ENCODE measurements at regions not wholly inside any gene's neighbourhood (a gene's known extent, or its start where the extent isn't known, plus 50 kb on each side); places are given as distances from the start of the nearest gene placed in this dataset.

DNA sequence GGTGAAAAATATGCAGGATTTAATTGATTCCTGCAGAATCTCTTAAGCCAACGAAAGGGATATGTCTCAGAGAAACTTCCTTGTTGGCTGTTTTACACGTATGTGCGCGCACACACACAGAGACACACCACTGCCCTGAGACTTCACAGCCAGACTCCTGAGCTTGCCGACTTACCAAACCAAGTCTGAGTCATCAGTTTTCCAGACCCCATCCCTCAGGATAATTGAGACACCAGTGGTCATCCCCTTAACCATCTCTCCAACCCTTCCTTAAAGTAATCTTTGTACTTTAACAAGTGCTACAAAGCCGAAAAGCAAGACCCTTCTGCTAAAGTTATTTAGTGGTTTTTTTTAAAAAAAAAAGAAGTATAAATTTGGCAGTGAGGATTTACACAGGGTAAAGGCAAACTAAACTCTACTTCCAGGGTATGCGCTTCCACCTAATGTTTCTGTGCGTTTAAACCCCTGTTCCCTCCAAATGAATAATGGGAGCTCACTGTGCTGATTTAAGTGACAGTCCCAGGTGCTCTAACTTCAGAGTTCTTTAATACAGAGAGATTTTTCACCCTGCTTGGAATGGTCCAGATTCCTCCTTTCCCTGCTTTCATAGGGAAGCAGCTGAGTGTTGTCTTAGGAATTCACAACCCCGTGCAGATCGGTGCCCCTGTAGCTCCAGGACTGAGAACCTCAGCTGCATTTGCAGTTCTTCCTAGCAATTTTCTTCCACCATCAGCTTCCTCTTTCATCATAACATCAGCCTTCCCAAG lies 198.5 kb downstream of the INHBA start:
- no peak for DNase-seq
- Mint-ChIP-seq H3K9me3 (ENCODE audit: insufficient read depth) (no peaks in the 10 kb centered on the region), H3K4me1 (ENCODE audit: low read depth) (no peaks in the 10 kb centered on the region), H3K4me3 (no peak overlapping the region), H3K27ac (no peak overlapping the region), H3K36me3 (ENCODE audit: low read depth) (no peaks in the 10 kb centered on the region), H3K27me3 (ENCODE audit: low read depth) (no peaks in the 10 kb centered on the region)
- CTCF ChIA-PET, result no interaction called here
- ATAC-seq, result no peak
- POLR2A ChIA-PET, result no interaction called here

DNA sequence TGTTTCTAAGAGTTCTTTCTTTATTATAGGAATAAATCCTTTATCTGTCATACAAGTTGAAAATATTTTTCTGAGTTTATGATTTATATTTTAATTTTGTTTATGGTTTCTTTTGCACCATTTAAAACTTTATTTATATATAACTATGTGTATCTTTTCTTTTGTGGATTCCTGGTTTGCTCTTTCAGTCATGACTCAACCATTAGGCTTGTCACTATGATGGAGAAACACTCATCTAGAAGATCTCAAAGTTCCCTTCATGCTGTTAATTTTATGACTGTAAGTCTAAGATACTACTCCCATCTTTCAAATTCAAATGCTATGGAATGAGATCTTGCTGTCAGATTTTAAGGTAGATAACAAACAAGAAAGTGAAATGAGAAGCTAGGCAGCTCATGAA lies 199.5 kb downstream of the INHBA start:
- Mint-ChIP-seq H3K9me3 (ENCODE audit: insufficient read depth) (no peaks in the 10 kb centered on the region), H3K27me3 (ENCODE audit: low read depth) (no peaks in the 10 kb centered on the region), H3K27ac (no peak overlapping the region), H3K4me3 (no peak overlapping the region), H3K36me3 (ENCODE audit: low read depth) (no peaks in the 10 kb centered on the region), H3K4me1 (ENCODE audit: low read depth) (no peaks in the 10 kb centered on the region)
- ATAC-seq (no peak), DNase-seq (no peak)
- ChIA-PET CTCF (no interaction called here), POLR2A (no interaction called here)

DNA sequence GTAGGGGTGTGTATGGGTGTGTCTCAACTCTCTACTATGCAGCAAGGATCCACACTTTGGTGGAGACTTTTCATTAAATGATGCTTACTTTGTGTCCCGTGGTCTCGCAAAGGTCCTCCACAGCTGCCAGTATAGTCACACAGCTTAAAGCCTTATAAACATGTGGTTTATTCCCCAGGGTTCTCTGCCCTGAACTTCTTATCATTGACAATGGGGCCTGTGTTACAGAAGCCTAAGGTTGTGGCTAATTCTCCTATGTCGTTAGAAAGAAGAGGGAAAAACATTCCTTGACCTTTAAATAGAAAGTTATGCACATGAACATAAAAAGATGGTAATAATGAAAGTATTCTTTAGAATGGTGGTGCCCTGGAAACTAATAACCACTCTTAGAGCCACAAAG lies 201.4 kb downstream of the INHBA start:
- ATAC-seq, result no peak
- no peaks in the 10 kb centered on the region for H3K4me1 Mint-ChIP-seq (ENCODE audit: low read depth)
- no peak overlapping the region for H3K27ac Mint-ChIP-seq
- H3K9me3 Mint-ChIP-seq (ENCODE audit: insufficient read depth), result no peaks in the 10 kb centered on the region
- H3K27me3 Mint-ChIP-seq (ENCODE audit: low read depth), result no peaks in the 10 kb centered on the region
- no peaks in the 10 kb centered on the region for H3K36me3 Mint-ChIP-seq (ENCODE audit: low read depth)
- POLR2A ChIA-PET, result no interaction called here
- H3K4me3 Mint-ChIP-seq, result no peak overlapping the region
- CTCF ChIA-PET, result no interaction called here
- no peak for DNase-seq

DNA sequence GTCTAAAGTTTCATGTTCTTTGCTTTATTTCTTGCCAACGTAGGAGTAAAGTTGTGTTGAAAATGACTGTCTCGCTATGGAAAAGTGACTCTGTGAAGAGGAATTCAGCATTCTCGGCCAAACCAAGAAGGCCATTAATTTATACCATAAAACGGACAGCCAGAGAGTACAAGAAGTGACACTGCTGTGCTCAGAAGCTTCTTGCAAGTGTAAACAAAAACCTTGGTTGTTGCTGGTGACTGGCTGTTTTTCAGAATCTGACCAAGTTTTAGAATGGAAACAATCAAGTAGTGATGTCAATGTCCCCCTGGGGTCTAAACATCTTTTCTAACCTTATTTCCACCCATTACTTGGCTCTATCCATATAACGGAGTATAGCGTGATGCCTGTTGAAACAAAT lies 201.9 kb downstream of the INHBA start:
- DNase-seq, result no peak
- no peak overlapping the region for H3K27ac Mint-ChIP-seq
- no peak for ATAC-seq
- POLR2A ChIA-PET, result no interaction called here
- H3K4me1 Mint-ChIP-seq (ENCODE audit: low read depth), result no peaks in the 10 kb centered on the region
- H3K36me3 Mint-ChIP-seq (ENCODE audit: low read depth), result no peaks in the 10 kb centered on the region
- H3K4me3 Mint-ChIP-seq, result no peak overlapping the region
- no peaks in the 10 kb centered on the region for H3K9me3 Mint-ChIP-seq (ENCODE audit: insufficient read depth)
- H3K27me3 Mint-ChIP-seq (ENCODE audit: low read depth), result no peaks in the 10 kb centered on the region
- CTCF ChIA-PET, result no interaction called here

DNA sequence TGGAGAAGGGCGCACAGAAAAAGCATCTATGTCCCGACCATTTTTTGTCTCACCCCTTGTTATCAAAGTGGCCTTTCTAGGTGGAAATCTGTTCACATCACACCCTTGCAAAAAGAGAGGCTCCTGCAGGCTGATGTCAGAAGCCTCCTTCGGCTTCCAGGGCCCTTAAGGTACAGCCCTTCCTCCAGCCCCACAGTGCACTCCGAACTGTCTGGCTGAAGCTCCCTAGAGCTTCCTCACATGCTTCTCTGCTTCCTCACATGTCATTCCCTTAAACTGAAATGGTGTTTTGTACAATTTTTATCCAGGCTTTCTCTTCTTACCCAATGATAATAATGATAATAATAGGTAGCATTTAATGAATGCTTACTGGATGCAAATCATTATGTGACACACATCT lies 210.3 kb downstream of the INHBA start:
- ChIA-PET POLR2A (no interaction called here), CTCF (no interaction called here)
- H3K4me3 Mint-ChIP-seq, result no peak overlapping the region
- no peaks in the 10 kb centered on the region for H3K4me1 Mint-ChIP-seq (ENCODE audit: low read depth)
- H3K27ac Mint-ChIP-seq, result no peak overlapping the region
- DNase-seq (no peak), ATAC-seq (no peak)
- H3K9me3 Mint-ChIP-seq (ENCODE audit: insufficient read depth), result peaks cover 5% of the 10 kb centered on the region
- H3K27me3 Mint-ChIP-seq (ENCODE audit: low read depth), result no peaks in the 10 kb centered on the region
- no peaks in the 10 kb centered on the region for H3K36me3 Mint-ChIP-seq (ENCODE audit: low read depth)

DNA sequence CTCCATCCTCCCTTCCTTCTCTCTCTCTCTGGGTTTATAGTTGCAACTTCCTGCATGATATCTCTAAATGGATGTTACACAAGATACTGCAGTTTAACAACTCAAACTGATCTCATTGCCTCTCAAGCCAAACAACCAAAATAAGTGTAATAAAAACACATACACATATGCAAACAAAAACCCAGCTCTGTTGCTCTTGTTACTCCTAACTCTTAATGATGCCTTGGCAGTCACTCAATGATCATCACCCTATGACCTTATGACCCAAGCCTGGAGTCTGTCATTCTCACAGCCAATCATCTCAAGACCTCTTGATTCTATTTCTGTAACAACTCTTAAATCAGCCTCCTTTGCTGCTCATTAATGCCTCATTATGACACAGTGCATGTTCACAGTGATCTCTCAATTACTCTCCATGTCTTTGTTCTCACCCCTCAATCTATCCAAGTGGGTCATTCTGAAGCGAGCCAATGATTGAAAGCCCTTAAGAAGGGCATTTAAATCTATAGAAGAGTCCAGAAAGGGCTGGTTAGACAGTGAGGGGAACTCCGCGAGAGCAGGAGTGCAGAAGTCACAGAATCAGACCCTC lies 210.9 kb downstream of the INHBA start:
- no peak for DNase-seq
- Mint-ChIP-seq H3K4me3 (no peak overlapping the region), H3K36me3 (ENCODE audit: low read depth) (no peaks in the 10 kb centered on the region), H3K9me3 (ENCODE audit: insufficient read depth) (peaks cover 5% of the 10 kb centered on the region), H3K4me1 (ENCODE audit: low read depth) (no peaks in the 10 kb centered on the region), H3K27me3 (ENCODE audit: low read depth) (no peaks in the 10 kb centered on the region), H3K27ac (no peak overlapping the region)
- POLR2A ChIA-PET, result no interaction called here
- ATAC-seq, result no peak
- CTCF ChIA-PET, result no interaction called here

DNA sequence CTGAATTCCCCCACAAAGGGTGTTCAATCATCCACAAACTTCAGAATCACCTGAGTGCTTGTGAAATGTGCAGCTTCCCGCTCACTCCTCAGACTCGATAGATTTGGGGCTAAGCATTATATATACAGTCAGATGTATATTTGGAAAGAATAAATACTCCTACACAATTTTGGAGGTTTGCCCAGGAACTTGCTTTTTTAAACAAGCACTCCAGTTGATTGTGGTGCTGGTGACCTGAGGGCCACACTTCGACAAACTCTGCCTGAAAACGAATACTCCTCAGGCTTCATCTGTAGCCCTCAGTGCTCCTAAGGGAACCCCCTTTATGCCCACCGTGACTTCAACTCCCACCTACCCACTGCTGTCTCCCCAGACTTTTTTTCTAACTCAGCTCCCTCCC lies 211.6 kb downstream of the INHBA start:
- no peaks in the 10 kb centered on the region for H3K27me3 Mint-ChIP-seq (ENCODE audit: low read depth)
- H3K27ac Mint-ChIP-seq, result no peak overlapping the region
- no peak for DNase-seq
- no peak overlapping the region for H3K4me3 Mint-ChIP-seq
- ATAC-seq, result no peak
- POLR2A ChIA-PET, result no interaction called here
- no peaks in the 10 kb centered on the region for H3K36me3 Mint-ChIP-seq (ENCODE audit: low read depth)
- H3K4me1 Mint-ChIP-seq (ENCODE audit: low read depth), result no peaks in the 10 kb centered on the region
- peaks cover 5% of the 10 kb centered on the region for H3K9me3 Mint-ChIP-seq (ENCODE audit: insufficient read depth)
- CTCF ChIA-PET, result no interaction called here

DNA sequence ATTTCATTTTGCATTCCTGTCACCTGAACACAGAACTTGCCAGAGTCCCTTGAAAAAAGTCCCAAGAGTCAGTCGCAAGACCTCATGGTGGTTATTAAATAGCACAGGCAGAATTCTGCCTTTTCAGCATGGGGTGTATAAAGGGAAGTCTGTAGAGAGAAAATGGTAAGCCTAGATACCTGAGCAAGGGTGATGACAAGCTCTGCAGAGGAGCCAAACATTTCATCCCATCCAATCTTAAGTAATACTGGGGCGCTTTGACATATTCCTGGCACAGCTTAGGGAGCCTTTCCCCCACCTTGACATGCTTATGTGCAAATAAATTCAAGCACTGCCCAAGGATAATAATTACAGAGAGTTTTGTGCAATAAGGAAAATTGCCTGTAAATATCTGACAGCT lies 213.0 kb downstream of the INHBA start:
- H3K27me3 Mint-ChIP-seq (ENCODE audit: low read depth), result no peaks in the 10 kb centered on the region
- no peak for DNase-seq
- H3K4me1 Mint-ChIP-seq (ENCODE audit: low read depth), result no peaks in the 10 kb centered on the region
- ATAC-seq, result no peak
- H3K27ac Mint-ChIP-seq, result no peak overlapping the region
- H3K4me3 Mint-ChIP-seq, result no peak overlapping the region
- H3K9me3 Mint-ChIP-seq (ENCODE audit: insufficient read depth), result peaks cover 5% of the 10 kb centered on the region
- ChIA-PET POLR2A (no interaction called here), CTCF (no interaction called here)
- H3K36me3 Mint-ChIP-seq (ENCODE audit: low read depth), result no peaks in the 10 kb centered on the region

DNA sequence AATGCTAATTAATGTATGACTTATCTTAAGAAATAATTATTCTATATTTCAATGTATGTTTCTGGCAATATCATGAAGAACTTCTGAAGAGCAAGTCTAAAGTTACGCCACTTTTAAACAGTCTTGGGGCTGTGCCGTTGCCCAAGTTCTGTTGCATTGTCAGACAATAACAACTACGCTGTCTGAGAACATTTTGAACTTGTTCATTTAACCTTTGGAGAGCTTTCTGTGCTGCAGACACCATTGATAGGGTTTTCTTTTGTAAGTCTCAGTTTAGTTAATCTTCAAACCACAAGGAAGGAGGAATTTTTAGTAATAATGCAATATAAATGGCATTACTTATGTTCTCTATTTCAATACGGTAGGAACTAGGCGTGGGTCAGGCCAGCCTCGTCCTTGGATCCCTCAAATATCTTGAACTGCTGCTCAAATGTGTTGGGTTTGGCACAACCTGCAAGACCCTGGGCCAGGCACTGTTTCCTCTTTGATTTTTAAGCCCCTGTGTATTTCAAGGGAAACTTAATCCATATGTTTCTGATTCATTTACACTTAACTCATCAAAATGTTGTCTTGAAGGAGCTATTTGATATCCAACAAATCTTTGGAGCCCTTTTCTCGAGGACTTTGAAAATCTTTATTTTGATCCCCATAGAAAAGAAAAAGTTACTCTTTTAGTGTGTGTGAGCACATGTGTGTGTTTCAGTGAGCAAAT lies 215.5 kb downstream of the INHBA start:
- DNase-seq (no peak), ATAC-seq (no peak)
- Mint-ChIP-seq H3K4me3 (no peak overlapping the region), H3K27ac (no peak overlapping the region), H3K9me3 (ENCODE audit: insufficient read depth) (peaks cover 5% of the 10 kb centered on the region), H3K27me3 (ENCODE audit: low read depth) (no peaks in the 10 kb centered on the region), H3K36me3 (ENCODE audit: low read depth) (no peaks in the 10 kb centered on the region), H3K4me1 (ENCODE audit: low read depth) (no peaks in the 10 kb centered on the region)
- ChIA-PET CTCF (no interaction called here), POLR2A (no interaction called here)

DNA sequence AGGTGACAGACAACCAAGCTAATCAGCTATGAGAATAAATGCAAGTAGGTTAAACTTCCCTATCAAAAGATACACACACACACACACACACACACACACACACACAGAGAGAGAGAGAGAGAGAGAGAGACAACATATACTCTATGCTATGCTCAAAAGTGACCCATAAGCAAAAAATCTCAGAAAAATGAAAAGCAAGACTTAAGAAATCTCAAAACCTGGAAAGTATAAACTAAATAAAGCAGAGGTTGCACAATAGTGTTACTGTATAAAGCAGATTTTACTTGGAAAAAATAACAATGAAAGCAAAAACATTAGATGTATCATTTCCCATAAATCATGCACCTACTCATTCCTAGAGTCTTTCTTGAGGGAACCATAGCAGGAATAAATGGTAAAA lies 221.5 kb downstream of the INHBA start:
- Mint-ChIP-seq H3K27ac (no peak overlapping the region), H3K4me1 (ENCODE audit: low read depth) (no peaks in the 10 kb centered on the region), H3K9me3 (ENCODE audit: insufficient read depth) (no peaks in the 10 kb centered on the region), H3K4me3 (no peak overlapping the region), H3K27me3 (ENCODE audit: low read depth) (no peaks in the 10 kb centered on the region), H3K36me3 (ENCODE audit: low read depth) (no peaks in the 10 kb centered on the region)
- ChIA-PET CTCF (no interaction called here), POLR2A (no interaction called here)
- DNase-seq (no peak), ATAC-seq (no peak)

DNA sequence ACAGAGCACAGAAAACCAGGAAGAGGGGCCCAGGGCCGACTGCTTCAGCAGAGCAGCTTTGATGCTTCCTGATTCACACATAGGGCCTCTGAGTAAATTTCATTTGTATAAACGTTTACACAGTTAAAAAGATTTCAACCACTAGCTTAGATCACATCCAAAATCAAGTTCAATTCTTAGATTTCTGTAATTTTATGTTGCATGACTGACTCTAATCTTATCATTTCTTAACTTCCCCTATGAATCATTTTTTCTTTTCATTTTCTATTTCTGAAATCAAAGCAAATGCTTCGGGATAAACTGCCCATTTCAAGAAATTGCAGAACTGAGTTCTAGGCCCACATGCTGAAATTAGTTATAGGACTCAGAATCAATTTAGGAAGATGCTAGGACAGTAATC lies 224.7 kb downstream of the INHBA start:
- Mint-ChIP-seq H3K4me3 (no peak overlapping the region), H3K27me3 (ENCODE audit: low read depth) (no peaks in the 10 kb centered on the region), H3K4me1 (ENCODE audit: low read depth) (no peaks in the 10 kb centered on the region), H3K9me3 (ENCODE audit: insufficient read depth) (no peaks in the 10 kb centered on the region), H3K27ac (no peak overlapping the region), H3K36me3 (ENCODE audit: low read depth) (no peaks in the 10 kb centered on the region)
- ATAC-seq (no peak), DNase-seq (no peak)
- CTCF ChIA-PET, result no interaction called here
- POLR2A ChIA-PET, result no interaction called here

DNA sequence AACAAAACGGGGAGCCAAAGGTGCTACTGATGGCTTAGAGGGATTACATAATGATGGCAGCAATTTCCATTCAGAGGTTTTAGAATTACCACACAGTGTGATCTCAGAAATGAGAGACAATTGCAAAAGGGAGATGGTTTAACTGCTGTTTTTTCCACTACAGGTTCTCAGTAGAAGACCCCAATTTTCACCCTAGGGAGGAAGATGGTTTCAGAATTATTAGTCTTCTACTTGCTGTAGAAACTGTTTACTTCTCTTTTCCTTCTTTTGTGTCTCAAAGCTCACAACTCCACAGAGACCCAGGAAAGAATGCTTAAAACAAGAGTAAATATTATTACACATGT lies 226.5 kb downstream of the INHBA start:
- Mint-ChIP-seq H3K4me3 (no peak overlapping the region), H3K9me3 (ENCODE audit: insufficient read depth) (no peaks in the 10 kb centered on the region), H3K36me3 (ENCODE audit: low read depth) (no peaks in the 10 kb centered on the region), H3K27ac (no peak overlapping the region), H3K27me3 (ENCODE audit: low read depth) (no peaks in the 10 kb centered on the region), H3K4me1 (ENCODE audit: low read depth) (no peaks in the 10 kb centered on the region)
- POLR2A ChIA-PET, result no interaction called here
- ATAC-seq (no peak), DNase-seq (no peak)
- CTCF ChIA-PET, result no interaction called here
